ENCODE measurements at regions not wholly inside any gene's neighbourhood (a gene's known extent, or its start where the extent isn't known, plus 50 kb on each side); places are given as distances from the start of the nearest gene placed in this dataset.

DNA sequence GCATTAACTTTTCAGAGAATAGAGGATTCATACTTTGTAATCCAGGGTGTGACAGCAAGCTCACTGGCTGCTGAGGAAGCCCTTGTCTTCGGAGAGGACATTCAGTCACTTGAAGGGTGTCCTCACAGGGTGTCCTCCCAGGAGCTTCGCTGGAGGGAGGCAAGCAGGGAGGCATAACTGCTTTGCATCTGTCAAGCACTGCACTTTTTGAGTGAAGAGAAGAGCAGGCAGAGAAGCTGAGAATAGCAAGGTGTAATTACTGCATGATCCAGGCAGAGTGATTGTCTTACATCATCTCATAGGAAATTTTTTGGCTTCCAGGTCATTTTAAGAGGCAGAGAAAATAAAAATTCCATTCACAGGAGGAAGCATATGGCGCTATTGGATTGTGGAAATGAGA is 232.5 kb upstream of the ZP4 start:
- DNase-seq (ENCODE audit: extremely low spot score, insufficient read length, low read depth) = no peak
- no peak for FAIRE-seq

DNA sequence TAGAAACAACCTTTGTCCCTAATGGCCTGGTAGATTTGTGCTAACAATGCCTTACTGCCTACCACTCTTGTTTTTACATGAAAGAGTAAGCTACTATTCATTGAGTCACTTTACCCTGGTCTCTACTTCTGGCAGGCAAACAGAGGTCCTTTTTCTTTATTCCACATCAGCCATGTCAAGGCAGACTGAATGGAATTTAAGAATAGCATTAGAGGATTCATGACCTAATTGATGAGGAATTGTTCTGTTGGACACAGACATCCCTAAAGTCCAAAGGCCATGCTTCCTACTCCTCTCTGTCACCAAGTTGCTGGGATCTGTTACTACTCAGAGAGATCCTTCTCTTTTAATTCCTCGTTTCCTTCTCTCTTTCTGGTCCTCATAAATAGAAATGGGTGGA is 229.1 kb upstream of the ZP4 start:
- FAIRE-seq (no peak), DNase-seq (ENCODE audit: extremely low spot score, insufficient read length, low read depth) (no peak)

- FAIRE-seq (no peak), DNase-seq (ENCODE audit: extremely low spot score, insufficient read length, low read depth) (no peak)
Measured at GRCh38 chr1:238119060-238119459, 228.3 kb upstream of the ZP4 start.

- DNase-seq (ENCODE audit: extremely low spot score, insufficient read length, low read depth) (no peak), FAIRE-seq (no peak)
Measured at GRCh38 chr1:238115852-238116251, 225.1 kb upstream of the ZP4 start.

GRCh38 chr1:238112952-238113621 is 222.4 kb upstream of the ZP4 start:
- no peak for FAIRE-seq
- DNase-seq (ENCODE audit: extremely low spot score, insufficient read length, low read depth) = no peak

- FAIRE-seq (no peak), DNase-seq (ENCODE audit: extremely low spot score, insufficient read length, low read depth) (no peak)
Measured at GRCh38 chr1:238111516-238111915, 220.8 kb upstream of the ZP4 start.

GRCh38 chr1:238111081-238111480 is 220.4 kb upstream of the ZP4 start:
- FAIRE-seq = no peak
- no peak for DNase-seq (ENCODE audit: extremely low spot score, insufficient read length, low read depth)

GRCh38 chr1:238108417-238108816 is 217.7 kb upstream of the ZP4 start:
- DNase-seq (ENCODE audit: extremely low spot score, insufficient read length, low read depth) (no peak), FAIRE-seq (no peak)

- DNase-seq (ENCODE audit: extremely low spot score, insufficient read length, low read depth) (no peak), FAIRE-seq (no peak)
Measured at GRCh38 chr1:238107322-238107721, 216.6 kb upstream of the ZP4 start.

DNA sequence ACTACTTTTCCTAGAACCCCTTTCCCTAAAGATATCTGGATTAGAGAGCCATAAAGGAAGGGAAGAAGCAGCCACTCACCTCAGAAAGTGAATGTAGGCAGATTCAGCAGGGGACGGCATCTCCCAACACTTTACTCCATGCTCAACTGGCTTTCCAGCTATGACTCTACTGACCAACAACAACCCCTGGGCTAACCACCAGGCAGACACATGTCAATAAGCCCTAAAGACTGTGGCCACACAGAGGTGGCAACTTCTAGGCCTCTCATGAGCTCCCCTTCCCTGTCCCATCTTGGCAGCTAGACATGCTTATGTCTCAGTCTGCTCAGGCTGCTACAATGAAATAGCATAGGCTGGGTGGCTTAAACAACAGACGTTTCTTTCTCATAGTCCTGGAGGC is 214.0 kb upstream of the ZP4 start:
- FAIRE-seq (no peak), DNase-seq (ENCODE audit: extremely low spot score, insufficient read length, low read depth) (no peak)

DNA sequence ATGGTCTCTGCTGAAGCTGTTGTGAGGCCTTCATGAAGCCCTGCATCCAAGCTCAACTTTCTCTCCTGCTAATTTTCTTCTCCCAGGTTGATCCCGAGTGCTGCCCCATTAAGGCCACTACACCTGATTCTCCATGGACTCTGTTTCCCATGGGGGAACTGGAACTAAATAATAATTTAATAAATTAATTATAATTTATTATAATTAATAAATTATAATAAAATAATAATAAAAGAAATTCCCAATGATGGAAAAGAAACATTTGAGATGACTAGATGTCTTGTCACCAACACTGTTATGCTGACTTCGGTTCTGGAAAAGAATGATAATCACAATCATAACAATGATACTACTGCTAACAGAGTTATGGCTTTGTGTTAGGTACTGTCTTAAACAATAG is 211.2 kb upstream of the ZP4 start:
- DNase-seq (ENCODE audit: extremely low spot score, insufficient read length, low read depth) = no peak
- no peak for FAIRE-seq

- FAIRE-seq (no peak), DNase-seq (ENCODE audit: extremely low spot score, insufficient read length, low read depth) (no peak)
Measured at GRCh38 chr1:238099871-238100270, 209.1 kb upstream of the ZP4 start.

- no peak for FAIRE-seq
- no peak for DNase-seq (ENCODE audit: extremely low spot score, insufficient read length, low read depth)
Measured at GRCh38 chr1:238089615-238090014, 198.9 kb upstream of the ZP4 start.

- no peak for DNase-seq (ENCODE audit: extremely low spot score, insufficient read length, low read depth)
- no peak for FAIRE-seq
Measured at GRCh38 chr1:238088560-238089290, 198.0 kb upstream of the ZP4 start.

GRCh38 chr1:238073991-238074390 is 183.3 kb upstream of the ZP4 start:
- no peak for DNase-seq (ENCODE audit: extremely low spot score, insufficient read length, low read depth)
- FAIRE-seq = no peak

DNA sequence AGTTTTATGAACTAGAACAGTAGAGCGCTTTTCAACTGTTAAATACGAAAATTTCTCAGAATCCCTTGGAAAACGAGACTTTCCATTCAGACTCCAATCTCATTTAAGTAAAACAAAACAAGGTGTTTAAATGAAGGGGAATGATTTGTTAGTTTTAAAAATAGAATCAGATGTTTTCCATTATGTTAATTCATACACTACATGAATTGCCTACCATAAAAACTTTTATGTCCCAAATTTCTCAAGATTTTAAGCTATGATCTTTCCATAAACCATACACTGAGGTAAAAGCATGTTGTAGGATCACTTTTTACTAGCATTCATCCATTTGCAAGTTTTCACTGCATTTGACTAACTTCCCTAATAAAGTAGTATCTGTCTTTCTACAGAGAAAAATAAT is 180.3 kb upstream of the ZP4 start:
- DNase-seq (ENCODE audit: extremely low spot score, insufficient read length, low read depth) (no peak), FAIRE-seq (no peak)

DNA sequence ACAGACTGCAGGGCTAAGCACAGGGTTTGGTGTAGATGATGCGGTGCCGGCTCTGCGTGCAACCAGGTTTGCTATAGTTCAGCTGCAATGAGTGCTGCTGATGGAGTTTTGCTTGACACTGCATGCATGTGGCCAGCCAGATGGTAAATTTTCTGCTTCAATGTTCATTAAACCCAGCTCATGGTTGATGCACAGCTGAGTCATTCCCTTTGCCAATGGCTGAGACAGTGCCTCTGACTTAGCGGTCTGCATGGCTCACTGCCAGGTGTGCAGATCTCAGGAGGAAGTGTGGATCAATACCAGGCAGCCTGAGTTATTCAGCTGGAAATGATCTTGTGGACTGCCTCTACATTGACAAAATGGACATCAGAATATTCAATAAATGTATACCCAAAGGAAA is 172.7 kb upstream of the ZP4 start:
- no peak for DNase-seq (ENCODE audit: extremely low spot score, insufficient read length, low read depth)

GRCh38 chr1:238061967-238062613 is 171.4 kb upstream of the ZP4 start:
- DNase-seq (ENCODE audit: extremely low spot score, insufficient read length, low read depth) = no peak

More for the DNA sequence above, 172.7 kb upstream of the ZP4 start:
- FAIRE-seq = no peak

DNA sequence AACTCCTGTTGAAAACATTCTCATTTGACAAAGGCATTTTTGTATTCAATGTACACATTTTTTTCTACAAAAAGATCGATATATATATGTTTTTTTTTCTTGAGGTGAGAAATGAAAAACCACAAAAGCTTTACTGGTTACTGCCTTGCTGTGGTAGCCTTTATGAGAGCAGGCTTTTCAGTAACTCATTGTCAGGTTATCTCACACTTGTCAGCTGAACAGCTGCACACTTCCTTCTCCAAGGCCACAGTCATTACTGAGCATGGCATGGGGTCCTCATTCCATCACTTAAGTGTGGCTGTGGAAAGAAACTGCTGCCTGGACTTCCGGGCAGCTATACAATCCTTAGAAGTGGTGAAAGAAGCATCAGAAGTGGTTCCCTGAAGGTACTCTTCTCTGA is 169.3 kb upstream of the ZP4 start:
- DNase-seq (ENCODE audit: extremely low spot score, insufficient read length, low read depth) = no peak
- no peak for FAIRE-seq

More at GRCh38 chr1:238061967-238062613, 171.4 kb upstream of the ZP4 start:
- peak; percentile 15 for FAIRE-seq

GRCh38 chr1:238052496-238053266 is 162.0 kb upstream of the ZP4 start:
- no peak for FAIRE-seq

GRCh38 chr1:238029126-238029525 is 138.4 kb upstream of the ZP4 start:
- FAIRE-seq (no peak), DNase-seq (ENCODE audit: extremely low spot score, insufficient read length, low read depth) (no peak)

More at GRCh38 chr1:238052496-238053266, 162.0 kb upstream of the ZP4 start:
- no peak for DNase-seq (ENCODE audit: extremely low spot score, insufficient read length, low read depth)

Data from GM18507 (cell line).